RCC 7860 (cell line): ENCODE measurements at regions not wholly inside any gene's neighbourhood (a gene's known extent, or its start where the extent isn't known, plus 50 kb on each side); places are given as distances from the start of the nearest gene placed in this dataset.

Source experiments
- DNase-seq: peaks from one replicate; pipeline ENCODE4 v3.0.0-alpha.2; 2015; ENCODE audit warnings: low spot score
- FAIRE-seq: peaks from 2 replicates; lab custom pipeline; 2012; peaks lifted over from hg19 to GRCh38; lab: Jason Lieb, UNC

DNA sequence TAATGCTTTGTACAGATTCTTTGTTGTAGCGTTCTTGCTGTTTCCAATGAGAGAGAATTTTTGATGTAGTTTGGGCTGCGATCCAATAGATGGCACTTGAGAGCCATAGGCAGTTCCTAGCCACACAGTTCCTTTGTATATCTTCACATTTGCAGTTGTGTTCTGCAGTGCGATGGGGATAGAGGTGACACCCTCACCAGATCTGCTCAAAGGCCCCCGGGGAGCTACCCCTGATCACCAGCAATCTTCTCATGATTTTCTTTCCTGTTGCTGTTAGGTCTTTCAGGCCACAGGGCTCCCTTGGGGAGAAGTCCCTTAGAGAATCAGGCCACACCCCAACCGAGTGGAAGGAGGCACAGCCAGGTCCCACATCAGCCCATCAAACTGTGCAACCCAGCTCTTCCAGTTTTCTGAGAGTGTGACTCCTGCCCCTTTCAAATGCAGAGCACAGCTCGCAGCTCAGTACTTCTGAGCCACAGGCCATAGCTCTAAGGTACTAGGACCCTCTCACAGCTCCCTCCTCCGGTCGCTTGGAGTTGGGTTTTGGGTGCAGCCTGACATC lies 353.7 kb downstream of the SLCO4C1 start:
- no peak for DNase-seq
- FAIRE-seq, result no peak

DNA sequence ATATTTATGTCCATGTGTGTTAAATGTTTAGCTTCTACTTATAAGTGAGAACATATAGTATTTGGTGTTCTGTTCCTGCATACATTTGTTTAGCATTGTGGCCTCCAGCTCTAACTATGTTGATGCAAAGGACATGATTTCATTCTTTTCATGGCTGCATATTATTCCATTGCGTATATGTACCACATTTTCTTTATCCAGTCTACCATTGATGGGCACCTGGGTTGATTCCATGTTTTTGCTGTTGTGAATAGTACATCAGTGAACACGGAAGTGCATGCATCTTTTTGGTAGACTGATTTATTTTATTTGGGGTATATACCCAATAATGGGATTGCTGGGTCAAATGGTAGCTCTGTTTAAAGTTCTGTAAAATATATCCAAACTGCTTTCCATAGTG lies 359.0 kb downstream of the SLCO4C1 start:
- FAIRE-seq (no peak), DNase-seq (no peak)

DNA sequence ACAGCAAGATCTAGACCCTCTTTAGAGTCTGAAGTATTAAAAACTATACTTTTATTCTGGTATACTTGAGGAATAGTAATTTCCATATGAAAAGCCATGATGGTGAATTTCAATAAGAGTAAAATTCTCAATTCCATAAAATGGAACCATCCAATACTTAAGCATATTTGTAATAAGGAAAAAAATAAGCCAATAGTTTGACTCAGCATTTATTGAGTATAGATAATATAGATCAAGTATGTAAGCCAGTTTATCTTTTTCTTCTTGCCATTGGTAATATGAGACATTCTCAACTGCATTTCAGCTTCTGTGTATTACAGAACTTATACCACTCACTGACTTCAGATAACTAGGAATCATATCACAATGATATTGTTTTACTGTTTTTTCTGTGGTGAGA lies 361.0 kb downstream of the SLCO4C1 start:
- DNase-seq (no peak), FAIRE-seq (no peak)

DNA sequence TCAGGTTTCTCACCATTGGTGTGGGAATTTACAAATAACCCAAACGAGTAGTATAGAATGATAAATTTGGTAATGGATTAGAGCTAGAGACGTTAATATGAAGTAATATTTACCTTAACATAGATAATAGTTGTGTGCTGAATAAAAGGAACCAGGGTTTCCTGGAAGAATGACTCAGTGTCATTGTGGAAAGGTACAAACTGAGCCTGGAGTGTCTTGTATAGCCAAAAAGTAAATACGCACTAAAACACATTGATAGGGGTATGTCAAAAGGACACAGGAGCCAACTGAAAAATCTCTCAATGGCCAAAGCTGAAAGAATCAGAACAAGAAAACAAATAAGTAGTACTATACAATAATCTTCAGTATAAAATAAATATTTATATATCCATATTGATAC lies 363.5 kb downstream of the SLCO4C1 start:
- DNase-seq, result no peak
- no peak for FAIRE-seq

DNA sequence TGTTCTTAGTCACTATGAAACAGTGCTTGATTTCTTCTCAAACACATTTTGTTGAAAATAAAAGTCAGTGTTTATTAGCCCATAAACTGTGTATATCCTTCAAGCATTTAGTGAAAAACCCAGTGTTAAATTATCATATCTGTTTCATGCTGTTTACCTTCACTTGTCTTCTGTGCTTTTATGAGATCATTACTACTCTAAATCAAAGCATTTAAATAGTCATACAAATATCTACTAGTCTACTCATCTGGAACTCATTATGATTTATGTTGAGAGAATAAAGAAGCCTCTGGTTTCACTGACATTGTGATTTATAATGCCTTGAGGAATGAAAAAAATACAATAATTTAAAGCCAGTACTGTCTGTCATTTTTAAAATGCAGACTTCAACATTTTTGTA lies 366.5 kb downstream of the SLCO4C1 start:
- FAIRE-seq (no peak), DNase-seq (no peak)

DNA sequence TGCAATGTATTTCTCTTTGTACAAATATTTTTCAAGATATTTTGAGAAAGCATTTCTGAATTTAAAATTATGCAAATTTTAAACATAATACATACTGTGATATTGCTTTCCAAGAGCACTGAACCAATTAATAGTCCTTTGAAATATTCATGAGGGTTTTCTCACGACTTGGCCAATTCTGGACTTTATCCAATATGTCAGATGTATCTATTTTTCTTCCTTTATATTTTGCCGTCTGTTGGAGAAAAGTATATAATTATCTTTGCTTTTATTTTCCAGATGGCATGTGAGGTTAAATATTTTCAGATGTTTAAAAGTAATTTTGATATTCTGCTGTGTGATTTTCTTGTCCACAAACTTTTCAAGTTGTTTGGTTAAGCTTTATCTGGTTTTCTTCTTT lies 378.9 kb downstream of the SLCO4C1 start:
- FAIRE-seq (no peak), DNase-seq (no peak)

DNA sequence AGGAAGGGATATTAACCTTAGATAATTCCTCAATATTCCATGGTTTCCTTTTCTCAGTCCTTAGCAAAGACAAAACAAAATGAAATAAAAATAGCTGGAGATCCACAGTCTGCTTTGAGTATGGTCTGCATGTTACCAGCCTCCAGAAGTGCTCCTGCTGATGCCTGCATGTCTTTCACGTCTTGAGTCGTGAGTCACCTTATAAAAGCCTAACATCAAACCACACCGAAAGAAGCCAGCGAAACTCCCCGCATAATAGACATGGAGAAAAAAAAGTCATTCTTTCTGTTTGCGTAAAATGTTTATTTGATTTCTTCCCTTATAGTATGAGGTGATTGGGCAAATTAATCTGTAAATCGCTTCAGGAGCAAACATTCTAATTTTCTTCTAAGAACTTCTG lies 380.5 kb downstream of the SLCO4C1 start:
- DNase-seq (no peak), FAIRE-seq (no peak)

DNA sequence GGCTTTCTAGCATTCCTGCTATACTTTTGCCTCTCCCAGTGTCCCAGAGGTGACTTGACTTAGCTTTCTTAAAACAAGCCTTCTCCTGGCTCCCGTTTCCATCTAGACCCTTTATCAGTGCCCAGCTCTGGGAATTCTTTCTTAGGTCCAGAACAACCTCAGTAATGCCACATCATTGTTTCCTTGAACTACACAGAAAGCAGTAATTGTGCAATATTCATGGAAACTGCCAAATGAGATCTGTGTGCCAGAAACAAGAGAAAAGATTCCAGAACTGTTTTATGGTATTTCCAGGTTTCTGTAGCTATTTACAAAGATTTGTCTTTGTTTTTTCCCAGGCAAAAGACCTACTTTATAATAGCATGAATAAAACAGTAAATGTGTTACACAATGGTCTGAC lies 391.3 kb downstream of the SLCO4C1 start:
- DNase-seq, result no peak
- FAIRE-seq, result no peak

DNA sequence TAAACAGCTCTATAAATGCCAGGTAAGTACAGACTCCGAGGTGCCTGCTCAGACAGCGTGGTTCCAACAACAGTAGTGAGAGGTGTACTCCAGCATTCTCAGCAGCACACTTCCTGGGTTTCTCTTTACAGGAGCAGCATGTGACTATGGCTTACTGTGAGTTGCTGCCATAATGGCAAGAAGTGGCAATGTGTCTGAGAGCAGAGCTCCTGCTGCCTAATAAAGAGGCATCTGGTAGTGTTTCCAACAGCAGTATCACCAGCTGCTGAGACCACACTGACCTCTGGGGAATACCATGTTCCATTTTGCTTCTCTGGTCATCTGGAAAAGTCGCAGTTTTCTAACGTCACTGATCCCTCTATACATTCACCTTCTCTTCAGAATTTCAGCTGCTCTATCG lies 398.2 kb downstream of the SLCO4C1 start:
- DNase-seq (no peak), FAIRE-seq (no peak)

DNA sequence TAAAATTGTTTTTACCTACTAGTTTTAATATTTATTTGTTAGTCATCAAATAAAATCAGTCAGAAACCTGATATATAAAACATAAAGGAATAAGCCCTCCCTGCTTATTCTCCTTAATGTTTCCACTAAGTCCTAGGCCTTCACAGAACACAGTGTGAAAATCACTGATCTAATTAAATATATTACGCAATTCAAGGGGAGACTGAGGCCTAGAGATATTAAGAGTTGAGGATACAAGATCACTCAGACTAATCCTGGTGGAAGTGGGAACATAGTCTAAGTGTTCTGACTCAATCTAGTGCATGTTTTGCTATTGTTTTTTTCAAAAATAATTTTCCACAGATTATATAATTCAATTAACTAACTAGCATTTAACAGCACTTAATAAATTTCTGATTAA lies 401.1 kb downstream of the SLCO4C1 start:
- FAIRE-seq (no peak), DNase-seq (no peak)

DNA sequence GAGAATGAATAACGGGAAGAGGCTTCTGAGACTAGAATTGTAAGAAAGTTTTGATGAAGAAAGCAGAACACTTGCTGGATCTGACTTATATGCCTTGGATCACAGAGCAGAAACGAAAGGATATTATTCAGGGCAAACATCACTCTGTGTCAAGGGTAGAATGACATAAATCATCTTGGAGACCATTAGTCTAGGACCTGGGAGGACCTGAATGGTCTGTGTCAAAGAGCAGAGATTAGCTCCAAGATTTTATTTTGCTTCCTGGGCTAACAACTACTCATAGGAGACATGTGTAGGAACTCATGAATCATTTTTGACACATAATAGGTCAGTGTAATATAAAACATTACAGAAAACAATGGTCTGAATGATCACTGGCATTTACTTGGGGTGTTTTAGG lies 417.9 kb downstream of the SLCO4C1 start:
- DNase-seq (no peak), FAIRE-seq (no peak)

DNA sequence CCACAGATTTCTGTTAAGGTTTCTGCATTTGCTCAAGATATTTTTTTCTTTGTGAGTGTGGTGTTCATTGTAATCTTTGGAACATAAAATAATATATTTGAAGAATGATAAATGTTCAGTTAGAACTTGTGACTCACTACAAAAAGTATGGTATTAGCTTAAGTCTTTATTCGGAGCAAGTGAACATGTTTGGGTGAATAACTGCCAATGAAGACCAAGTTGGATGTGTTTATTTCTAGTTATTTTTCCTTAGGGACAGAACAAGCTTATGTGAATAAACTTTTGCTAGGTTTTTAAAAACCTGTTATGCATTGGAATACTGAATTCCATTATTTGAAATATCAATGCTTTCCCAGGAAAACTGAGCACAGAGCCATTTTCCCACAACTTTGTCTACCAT lies 418.6 kb downstream of the SLCO4C1 start:
- no peak for FAIRE-seq

DNA sequence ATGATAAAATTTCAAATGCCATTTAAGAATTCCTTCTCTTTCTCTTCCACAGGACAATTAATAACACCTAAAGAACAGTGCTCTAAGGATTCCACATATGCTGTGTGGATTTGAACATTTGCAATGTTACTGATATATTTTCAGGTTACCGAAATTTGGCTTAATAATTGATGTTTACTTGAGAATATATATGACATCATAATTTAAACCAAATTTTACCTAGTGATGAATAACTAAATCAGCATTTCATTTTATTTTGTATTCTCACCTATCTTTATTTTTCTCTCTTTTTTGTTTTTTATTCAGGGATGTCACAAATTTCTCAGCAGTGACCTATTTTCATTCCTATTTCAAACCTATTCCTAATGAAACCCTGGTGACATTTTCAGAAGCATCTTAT lies 429.6 kb downstream of the SLCO4C1 start:
- no peak for FAIRE-seq
- DNase-seq, result no peak

More for the DNA sequence above, 418.6 kb downstream of the SLCO4C1 start:
- DNase-seq, result no peak

DNA sequence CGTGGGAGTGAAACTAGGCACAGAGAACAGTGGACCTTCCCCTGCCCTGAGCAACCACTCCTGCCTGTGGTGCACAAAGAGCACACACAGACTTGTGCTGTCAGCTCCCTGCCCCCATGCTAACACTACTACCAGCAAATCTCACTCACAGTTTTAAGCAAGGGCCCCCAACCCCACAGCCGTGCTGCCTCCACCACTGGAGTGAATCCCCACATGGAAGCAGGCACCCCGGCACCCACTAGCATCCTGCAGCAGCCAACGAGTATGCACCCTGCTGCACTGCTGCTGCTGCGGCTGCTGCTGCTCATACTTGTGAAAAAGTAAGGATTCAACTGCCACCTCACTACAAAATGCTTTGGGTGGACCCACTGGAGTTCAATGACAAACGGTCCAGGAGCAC lies 435.5 kb downstream of the SLCO4C1 start:
- FAIRE-seq (no peak), DNase-seq (no peak)

DNA sequence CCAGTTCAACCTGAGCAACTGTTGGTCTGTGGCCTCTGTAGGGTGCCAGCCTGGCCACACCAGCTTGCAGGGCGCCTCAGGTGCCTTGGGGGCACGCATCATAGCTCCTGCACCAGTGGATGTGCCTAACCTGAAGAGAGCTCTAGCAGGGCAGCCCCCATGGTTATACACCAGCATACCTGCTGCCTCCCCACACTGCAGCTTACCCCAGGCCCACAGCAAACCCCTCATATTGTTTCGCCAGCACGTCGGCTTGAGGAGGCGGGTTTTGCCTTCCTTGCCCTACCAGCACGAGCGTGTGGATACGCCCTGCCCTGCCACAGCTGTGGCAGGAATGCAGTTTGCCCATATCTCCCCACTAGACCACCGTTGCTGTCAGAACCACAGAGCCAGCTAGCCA lies 435.9 kb downstream of the SLCO4C1 start:
- FAIRE-seq, result no peak
- no peak for DNase-seq

DNA sequence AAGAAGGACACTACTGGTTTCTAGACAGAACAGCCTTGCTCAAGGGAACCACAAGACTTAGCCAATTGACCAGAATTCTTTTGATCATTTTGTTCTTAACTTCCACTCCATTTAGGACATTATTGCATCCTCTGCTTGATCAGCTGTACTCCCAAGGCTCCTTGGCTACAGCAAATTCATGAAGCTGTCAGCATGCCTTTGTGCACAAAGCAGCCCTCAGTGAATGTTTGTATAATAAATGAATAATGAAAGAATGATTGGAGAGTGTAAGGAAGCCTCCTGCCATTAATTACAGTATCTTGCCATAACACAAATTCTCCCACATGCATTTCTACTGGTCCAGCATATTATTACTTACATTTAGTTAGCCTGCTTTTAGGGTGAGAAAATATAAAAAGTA lies 449.6 kb downstream of the SLCO4C1 start:
- DNase-seq (no peak), FAIRE-seq (no peak)

DNA sequence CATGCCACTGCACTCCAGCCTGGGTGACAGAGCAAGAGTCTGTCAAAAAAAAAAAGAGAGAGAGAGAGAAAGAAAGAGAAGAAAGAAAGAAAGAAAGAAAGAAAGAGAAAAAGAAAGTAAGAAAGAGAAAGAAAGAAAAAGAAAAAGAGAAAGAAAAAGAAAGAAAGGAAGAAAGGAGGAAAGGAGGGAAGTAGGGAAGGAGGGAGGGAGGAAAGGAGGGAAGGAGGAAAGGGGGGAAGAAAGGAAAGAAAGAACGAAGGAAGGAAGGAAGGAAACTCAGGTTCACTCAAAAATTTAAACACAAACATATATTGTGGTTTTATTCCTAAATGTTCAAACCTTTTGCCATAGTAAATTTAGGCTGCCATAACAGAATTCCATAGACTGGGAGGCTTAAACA lies 453.0 kb downstream of the SLCO4C1 start:
- FAIRE-seq (no peak), DNase-seq (no peak)

DNA sequence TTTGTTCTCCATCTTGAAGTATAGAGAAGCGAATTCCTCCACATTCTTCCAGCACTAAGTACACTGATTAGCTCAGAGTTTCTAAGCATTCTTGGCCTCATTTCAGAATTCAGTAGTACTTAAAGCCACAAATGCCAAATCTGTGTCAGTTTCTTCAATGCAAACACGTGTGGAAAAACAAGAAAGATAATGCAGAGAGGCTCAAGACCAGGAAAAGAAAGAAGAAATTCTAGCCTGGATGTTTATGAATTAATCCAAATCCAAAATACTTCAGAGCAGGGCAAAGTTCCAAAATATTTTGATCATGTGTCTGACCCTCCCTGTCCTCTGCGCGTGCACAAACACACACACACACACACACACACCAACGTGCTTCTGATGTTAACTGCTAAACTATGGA lies 457.6 kb downstream of the SLCO4C1 start:
- no peak for FAIRE-seq
- DNase-seq, result no peak

DNA sequence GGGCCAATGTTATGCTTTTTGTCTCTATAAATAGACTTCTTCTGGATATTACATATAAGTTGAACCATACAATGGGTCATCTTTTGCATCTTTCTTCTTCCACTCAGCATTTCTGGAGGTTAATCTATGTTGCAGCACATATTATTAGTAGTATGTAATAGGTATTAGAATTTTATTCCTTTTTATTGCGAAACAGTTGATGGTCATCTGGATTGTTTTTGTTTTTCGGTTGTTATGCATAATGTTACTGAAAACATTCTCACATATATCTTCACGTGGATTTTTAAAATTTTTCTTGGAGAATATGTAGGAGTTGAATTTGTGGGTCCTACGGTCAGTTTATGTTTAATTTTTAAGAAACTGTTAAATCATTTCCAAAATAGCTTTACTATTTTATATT lies 466.8 kb downstream of the SLCO4C1 start:
- DNase-seq (no peak), FAIRE-seq (no peak)

DNA sequence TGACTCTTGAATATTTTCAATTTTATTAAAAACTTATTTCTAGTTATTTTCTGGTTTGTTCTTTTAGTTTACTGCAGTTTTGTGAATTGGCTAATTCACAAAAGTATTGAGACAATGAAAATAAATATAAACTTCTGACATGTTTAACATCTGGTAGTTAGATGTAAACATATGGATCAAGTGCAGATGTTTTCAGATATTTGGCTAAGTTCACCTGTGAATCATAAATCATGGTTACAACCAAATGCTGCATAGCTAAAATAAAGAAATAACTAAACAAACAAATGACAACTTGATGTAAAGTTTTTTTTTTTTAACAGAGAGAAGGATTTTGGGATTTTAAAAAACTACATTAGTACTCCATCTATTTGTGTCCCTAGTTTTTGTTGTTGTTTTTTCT lies 484.6 kb downstream of the SLCO4C1 start:
- FAIRE-seq, result no peak
- DNase-seq, result no peak

DNA sequence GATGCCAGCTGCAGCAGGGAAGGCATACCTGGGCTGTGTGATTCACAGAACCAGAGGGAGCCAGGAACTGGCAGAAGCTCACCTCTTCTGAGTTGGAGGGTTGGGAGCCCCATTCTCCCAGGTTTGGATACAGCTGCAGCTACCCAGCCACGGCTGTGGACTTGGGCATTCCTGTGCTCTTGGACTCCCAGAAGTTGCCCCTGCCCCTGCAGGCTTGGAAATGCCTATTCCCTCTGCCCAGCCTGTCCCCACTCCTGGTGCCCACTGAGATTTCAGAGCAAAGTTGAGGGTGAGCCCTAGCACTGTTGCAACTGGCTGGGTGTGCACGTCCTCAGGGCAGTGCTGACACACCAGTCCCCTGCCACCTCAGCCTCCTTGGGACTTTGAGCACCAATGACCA lies 489.7 kb downstream of the SLCO4C1 start:
- DNase-seq (no peak), FAIRE-seq (no peak)

DNA sequence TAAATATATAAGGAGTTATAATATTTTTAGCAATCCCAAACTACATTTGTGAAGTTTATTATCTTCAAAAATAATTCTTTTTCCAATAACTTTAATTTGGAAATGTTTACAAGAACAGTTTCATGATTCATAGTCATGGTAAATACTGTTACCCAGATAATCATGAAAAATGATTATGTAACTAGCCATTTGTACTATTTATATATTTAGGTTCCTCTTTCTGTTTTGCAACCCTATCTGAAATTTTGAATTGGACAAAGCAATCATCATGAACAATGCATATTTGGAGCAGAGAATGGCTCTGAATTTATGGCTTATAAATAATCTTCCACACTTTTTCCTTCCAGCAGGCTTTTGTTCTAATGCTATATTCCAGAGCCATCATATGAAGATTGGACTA lies 499.7 kb downstream of the SLCO4C1 start:
- DNase-seq, result no peak
- no peak for FAIRE-seq

DNA sequence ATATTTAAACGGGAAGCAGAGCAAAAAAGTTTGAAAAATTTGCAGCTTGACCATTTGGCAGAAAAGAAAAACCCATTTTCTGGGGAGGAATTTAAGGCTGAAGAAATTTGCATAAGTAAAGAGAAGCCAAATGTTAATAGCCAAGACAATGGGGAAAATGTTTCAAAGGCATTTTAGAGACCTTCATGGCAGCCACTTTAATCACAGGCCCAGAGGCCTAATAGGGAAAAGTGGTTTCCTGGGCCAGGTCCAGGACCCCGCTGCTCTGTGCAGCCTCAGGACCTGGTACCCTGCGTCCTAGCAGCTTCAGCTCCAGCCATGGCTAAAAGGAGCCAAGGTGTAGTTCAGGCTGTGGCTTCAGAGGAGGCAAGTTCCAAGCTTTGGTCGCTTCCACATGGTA lies 507.3 kb downstream of the SLCO4C1 start:
- FAIRE-seq (no peak), DNase-seq (no peak)

DNA sequence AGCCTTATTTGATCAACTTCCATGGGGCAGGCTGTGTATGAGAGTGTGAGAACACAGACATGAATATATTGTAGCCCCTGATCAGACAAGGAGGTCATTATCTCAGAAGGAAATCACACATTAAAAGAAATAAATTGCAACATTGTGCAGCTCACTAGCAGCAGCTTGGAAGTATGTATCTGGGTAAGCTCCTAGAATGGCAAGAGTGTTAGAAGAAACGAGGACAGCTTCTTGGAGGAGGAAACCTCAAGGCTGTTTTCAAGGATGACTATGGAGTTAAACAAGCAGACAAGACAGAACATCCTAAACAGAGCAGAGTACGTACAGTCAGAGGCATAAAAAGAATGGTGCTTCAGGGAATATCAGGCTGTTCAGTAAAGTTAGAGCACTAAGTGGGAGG lies 511.0 kb downstream of the SLCO4C1 start:
- FAIRE-seq, result no peak
- no peak for DNase-seq
